ENCODE measurements at regions not wholly inside any gene's neighbourhood (a gene's known extent, or its start where the extent isn't known, plus 50 kb on each side); places are given as distances from the start of the nearest gene placed in this dataset.

DNA sequence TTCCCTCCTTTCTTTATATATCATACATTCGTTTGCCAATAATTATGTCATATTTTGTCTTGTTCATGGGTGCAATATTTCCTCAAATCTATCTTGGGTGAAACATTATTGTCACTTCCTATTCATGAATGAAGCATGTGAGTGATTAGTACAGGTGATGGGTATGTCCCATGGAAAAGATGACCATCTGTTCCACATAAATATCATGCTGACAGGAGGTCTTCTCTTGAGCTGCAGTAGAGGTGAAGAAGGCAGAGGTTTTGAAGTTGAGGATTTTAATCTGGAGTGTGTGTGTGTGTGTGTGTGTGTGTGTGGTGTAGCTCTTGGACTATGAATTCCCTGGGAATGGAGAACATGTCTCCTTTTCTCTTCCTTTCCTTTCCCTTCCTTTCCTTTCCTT lies 350.5 kb upstream of the CHRM2 start:
- TF ChIP-seq EZH2 (IDR thresholded peaks at IDR 0.05; ENCODE audit: low read depth) (no peak), CTCF (conservative IDR thresholded peaks at IDR 0.05) (no peak)

All from PC-9 (cell line).